ENCODE measurements at regions not wholly inside any gene's neighbourhood (a gene's known extent, or its start where the extent isn't known, plus 50 kb on each side); places are given as distances from the start of the nearest gene placed in this dataset.

DNA sequence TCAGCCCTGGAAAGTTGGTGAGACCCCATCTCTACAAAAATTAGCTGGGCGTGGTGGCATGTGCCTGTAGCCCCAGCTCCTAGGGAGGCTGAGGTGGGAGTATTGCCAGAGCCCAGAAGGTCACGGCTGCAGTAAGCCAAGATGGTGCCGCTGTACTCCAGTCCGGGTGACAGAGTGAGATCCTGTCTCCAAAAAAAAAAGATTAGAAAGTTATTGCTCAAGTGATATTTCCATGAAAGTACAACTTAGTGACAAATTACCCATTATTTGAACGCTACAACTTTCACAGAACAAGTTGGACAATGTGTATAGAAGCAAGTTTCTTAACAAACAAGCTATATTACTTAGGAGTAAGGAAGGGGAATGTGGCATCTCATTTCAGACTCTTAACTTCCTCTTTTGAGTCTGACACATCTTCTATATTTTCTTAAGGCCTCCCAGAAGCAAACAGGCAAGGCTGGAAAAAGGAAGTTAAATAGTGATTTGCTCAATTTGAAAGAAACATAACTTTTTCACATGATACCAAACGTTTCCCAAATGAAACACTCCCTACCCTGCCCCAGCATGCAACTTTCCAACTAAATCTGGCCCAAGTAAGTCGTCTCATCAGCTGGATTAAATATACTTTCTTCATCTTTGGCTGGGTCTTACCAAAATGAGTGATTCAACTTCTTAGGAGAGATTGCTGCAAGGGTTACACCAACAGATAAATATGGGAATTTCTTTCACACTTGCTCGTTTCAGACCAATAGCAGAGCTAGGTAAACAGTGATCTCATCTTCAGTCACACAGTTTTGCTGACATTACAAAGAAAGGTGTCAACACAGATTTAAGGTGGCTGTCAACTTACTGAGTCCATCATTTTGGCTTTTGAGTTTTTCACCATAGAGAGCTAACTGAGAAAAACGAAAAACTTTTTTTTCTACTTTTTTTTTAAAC lies 66.3 kb upstream of the KLF6 start:
- peak; percentile 48 for DNase-seq (ENCODE audit: low spot score)

DNA sequence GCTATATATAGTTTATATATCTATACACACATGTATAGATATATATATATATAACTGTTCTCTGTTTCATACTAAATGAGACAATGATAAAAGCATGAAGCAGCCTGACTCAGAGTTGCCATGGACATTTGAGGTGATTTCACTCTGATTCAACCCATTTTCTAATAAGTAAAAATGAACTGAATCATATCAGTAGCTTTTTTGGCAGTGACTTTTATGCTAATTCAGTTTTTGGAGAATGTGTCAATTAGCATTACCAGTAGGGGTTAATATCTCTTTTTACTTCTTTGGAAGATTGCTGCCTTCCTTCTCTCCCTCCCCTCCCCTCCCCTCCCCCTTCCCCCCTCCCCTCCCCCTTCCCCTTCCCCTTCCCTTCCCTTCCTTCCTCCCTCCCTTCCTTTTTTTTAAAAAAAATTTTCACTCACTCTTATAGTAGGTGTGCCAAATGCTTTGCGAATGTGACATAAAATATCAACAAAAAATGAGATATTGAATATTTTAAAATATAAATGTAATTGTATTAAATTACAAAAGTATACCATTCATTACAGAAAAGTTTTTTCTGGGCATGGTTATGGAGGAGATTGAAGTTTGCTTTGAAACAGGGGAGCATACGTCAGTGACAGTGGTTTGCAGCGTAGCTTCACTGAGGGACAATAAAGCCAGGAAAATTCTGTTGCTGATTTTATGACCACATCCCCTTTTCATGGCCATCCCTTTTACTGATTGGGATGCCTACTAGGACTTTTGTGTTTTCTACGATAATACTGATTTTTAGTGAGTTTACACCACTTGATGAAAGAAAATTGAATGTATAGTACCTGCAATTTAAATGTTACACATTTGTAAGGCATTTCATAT lies 64.0 kb upstream of the KLF6 start:
- DNase-seq (ENCODE audit: low spot score) = peak; percentile 36

DNA sequence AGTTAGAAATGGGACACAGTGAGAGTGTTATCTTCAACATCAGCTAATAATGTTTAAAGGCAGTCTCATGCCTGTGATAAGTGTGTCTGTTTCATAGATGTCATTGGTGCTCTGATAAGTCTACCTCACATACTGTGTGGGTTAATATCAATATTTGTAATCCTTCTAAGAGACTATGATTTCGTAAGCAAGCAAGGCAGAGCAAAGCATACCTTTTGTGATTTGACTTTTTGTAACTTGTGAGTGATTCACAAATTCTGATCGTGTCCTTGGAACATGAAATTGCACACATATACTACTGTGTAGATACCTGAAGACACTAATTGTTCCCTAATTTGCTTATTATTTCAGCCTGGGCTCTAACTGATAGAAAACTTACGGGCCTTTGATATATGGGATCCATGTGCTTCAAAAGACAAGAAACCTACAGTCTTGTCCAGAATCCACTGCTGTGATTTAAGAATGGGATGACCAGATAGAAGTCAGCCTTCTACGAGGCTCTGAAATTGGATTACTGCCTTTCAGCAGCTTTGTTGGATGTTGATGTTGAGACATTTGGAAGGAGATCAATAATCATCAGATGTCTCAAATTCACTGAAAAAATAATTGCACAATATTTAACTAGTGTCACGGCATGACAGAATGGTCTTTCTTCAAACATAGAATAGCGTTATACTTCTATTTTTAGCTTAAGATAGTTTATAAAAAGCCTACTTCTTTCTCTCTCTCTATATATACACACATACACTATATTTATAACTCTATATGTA lies 63.2 kb upstream of the KLF6 start:
- no peak for DNase-seq (ENCODE audit: low spot score)

- DNase-seq (ENCODE audit: low spot score) = no peak
Measured at GRCh38 chr10:3846736-3847135, 61.7 kb upstream of the KLF6 start.

GRCh38 chr10:3844491-3845025 lies 59.5 kb upstream of the KLF6 start:
- no peak for DNase-seq (ENCODE audit: low spot score)

DNA sequence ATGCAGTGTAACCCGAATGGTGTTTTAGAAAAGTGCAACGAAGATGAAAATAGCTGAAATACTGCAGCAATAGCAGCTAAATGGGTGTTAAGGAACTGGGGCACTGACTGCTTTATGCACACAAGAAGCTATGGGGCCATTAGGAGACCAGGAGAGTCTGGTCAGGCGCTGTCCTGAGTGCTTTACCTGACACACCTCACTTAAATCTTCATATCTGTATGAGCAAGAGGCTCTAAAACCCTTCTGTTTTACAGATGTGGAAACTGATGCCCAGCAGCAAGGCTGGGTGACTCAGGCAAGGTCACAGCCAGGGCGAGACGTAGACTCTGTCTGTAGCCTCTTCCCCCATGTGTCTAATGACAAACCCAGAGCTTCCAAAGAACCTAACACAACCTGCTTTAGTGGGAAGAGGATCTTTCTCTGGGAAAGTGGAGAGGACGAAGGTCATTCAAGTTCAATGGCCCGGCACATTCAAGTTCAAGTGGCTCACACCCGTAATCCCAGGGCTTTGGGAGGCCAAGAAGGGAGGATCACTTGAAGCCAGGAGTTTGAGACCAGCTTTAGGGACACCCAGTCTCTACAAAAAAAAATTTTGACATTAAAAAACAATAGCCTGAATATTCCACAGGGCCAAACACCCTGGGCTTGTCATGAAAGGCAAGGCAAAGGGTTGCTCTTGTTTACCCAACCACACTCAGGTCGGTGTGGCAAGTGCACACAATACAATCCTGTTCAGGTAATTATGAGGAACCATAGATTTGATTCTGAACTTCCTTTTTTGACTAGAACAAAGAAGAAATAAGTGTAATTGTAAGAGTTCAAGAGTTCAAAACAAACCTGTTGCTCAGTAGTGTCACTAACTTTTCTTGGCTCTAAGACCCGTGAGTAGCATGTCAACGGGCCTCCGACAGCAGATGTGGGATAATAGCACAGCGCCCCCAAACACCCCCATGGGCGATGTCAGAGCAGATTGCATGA lies 53.7 kb upstream of the KLF6 start:
- DNase-seq (ENCODE audit: low spot score) = no peak

DNA sequence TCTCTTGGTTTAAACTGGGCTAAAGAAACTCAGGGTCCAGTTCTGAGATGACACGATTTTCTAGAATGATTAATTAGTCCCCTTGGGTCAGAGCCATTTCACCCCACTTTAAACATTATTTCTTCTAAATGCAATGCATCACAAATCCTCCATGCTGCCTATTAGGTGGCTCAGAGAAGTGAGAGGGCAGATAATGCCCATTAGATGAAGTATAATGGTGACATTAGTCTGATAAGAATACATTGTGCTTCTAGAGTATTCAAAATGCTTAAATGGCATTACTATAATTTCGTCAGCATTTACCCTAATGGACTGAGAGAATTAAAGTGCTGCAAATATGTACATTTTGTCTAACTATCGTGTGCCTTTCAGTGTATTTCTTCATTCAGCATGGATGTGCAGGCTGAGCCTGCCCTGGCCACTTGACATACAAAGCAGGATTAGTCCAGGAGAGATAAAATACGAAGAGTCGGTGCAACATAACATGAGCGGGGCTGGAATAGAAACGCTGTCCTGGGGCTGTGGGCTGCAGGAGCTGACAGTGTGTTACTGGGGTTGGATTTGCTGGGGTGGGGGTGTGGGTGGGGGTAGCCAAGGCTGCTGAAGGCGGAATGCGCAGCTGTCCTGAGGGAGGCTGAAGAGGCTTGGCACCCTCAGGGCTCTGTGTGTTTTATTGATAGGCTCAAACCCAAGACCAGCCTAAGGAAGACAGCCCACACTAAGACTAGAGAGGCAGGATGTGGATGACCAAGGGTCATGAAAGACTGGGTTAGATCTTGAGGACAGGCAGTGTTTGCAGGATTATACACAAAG lies 52.8 kb upstream of the KLF6 start:
- DNase-seq (ENCODE audit: low spot score) = no peak

GRCh38 chr10:3836222-3836820 lies 51.3 kb upstream of the KLF6 start:
- no peak for DNase-seq (ENCODE audit: low spot score)

- DNase-seq (ENCODE audit: low spot score) = no peak
Measured at GRCh38 chr10:3835770-3836169, 50.8 kb upstream of the KLF6 start.

DNA sequence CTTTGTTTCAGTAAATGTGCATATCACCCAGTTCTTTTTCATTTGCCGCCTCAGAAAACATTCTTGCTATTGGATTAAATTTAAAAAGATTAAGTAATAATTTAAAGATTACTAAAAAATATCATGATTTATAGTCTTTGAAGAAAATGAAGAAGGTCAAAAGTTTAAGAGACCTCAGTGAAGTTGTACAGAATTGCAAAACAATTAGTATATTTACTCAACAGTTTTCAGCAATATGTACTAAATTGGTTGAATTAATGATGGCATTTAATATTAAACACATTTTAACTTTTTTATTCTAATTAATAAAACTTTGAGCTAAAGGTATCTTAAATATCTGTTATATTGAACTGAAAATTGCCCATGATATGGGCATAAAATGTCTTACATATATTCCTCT lies 49.9 kb upstream of the KLF6 start:
- DNase-seq (ENCODE audit: low spot score) = no peak
